ENCODE measurements at regions not wholly inside any gene's neighbourhood (a gene's known extent, or its start where the extent isn't known, plus 50 kb on each side); places are given as distances from the start of the nearest gene placed in this dataset.
"Not testable (repeated sequence)": the region's sequence is repeated elsewhere in the genome, so short reads cannot be mapped to it uniquely, and the experiment has no call there.

DNA sequence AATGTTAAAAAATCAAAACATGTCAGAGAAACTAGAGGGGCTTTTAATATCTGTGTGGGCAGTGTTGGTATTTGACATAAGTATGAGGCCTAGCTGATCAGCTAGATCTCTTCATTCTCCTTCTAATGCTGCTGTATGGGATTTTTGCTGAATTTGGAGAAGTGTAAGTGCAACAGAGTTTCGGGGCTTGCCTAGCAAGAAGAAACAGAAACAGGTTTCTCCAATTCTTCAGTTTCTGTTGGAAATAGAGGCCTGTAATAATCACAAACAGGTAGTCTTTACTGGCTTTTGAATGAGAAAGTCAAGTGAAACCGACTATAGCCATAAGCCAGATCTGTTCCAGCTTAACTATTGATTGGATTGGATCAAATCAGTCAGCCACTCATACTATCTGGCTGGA lies 96.4 kb upstream of the PCLO start:
- Histone ChIP-seq H3K27ac (ENCODE audit: low read length) (no peak overlapping the region), H3K9me3 (ENCODE audit: insufficient read depth, low read length) (no peaks in the 10 kb centered on the region), H3K27me3 (ENCODE audit: low read depth, low read length) (no peaks in the 10 kb centered on the region), H3K9ac (ENCODE audit: low read length) (no peak overlapping the region), H4K20me1 (ENCODE audit: insufficient read depth, low read length) (no peaks in the 10 kb centered on the region), H3K36me3 (replicated peaks; ENCODE audit: low read depth, low read length) (no peaks in the 10 kb centered on the region), H3K79me2 (ENCODE audit: low read length) (no peaks in the 10 kb centered on the region), H3K4me3 (ENCODE audit: low read length) (no peak overlapping the region), H3K4me2 (ENCODE audit: low read length) (no peak overlapping the region), H2AFZ (ENCODE audit: low read depth, low read length) (no peak overlapping the region), H3K4me1 (ENCODE audit: low read length) (no peaks in the 10 kb centered on the region; the same call in 1 of the 2 replicates)
- TF ChIP-seq, protein P1, sequence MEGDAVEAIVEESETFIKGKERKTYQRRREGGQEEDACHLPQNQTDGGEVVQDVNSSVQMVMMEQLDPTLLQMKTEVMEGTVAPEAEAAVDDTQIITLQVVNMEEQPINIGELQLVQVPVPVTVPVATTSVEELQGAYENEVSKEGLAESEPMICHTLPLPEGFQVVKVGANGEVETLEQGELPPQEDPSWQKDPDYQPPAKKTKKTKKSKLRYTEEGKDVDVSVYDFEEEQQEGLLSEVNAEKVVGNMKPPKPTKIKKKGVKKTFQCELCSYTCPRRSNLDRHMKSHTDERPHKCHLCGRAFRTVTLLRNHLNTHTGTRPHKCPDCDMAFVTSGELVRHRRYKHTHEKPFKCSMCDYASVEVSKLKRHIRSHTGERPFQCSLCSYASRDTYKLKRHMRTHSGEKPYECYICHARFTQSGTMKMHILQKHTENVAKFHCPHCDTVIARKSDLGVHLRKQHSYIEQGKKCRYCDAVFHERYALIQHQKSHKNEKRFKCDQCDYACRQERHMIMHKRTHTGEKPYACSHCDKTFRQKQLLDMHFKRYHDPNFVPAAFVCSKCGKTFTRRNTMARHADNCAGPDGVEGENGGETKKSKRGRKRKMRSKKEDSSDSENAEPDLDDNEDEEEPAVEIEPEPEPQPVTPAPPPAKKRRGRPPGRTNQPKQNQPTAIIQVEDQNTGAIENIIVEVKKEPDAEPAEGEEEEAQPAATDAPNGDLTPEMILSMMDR (IDR thresholded peaks at IDR 0.05; ENCODE audit: low read depth, low read length) = no peak
- TF ChIP-seq EZH2phosphoT487 (IDR thresholded peaks at IDR 0.05; ENCODE audit: low read depth) = no peak

DNA sequence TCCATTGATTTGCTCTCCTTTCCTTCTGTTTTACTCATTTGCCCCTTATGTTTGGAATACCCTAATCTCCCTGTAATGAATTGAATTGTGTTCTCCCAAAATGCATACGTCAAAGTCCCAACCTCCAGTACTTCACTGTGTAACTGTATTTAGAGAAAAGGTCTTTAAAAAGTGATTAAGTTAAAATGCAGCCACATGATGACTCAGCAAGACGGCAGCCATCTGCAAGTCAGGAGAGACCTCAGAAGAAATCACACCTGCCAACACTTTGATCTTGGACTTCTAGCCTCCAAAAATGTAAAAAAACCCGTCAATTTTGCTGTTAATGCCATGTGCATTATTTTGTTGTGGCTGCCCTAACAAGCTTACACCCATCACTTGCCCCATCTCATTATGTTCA lies 85.3 kb upstream of the PCLO start:
- H3K27me3 ChIP-seq (ENCODE audit: low read depth, low read length) = no peaks in the 10 kb centered on the region
- H2AFZ ChIP-seq (ENCODE audit: low read depth, low read length) = no peak overlapping the region
- no peaks in the 10 kb centered on the region for H3K36me3 ChIP-seq (replicated peaks; ENCODE audit: low read depth, low read length)
- H3K4me3 ChIP-seq (ENCODE audit: low read length) = no peak overlapping the region
- H3K4me2 ChIP-seq (ENCODE audit: low read length) = no peak overlapping the region
- H3K9me3 ChIP-seq (ENCODE audit: insufficient read depth, low read length) = no peaks in the 10 kb centered on the region
- H3K27ac ChIP-seq (ENCODE audit: low read length) = no peak overlapping the region
- H4K20me1 ChIP-seq (ENCODE audit: insufficient read depth, low read length) = no peaks in the 10 kb centered on the region
- H3K79me2 ChIP-seq (ENCODE audit: low read length) = no peaks in the 10 kb centered on the region
- no peaks in the 10 kb centered on the region for H3K4me1 ChIP-seq (ENCODE audit: low read length)
- H3K9ac ChIP-seq (ENCODE audit: low read length) = no peak overlapping the region
- no peak for TF ChIP-seq EZH2phosphoT487 (IDR thresholded peaks at IDR 0.05; ENCODE audit: low read depth)
- TF ChIP-seq, protein P1 (IDR thresholded peaks at IDR 0.05; ENCODE audit: low read depth, low read length) = no peak

- not testable (repeated sequence) for H3K36me3 ChIP-seq (replicated peaks; ENCODE audit: low read depth, low read length); H3K27me3 ChIP-seq (ENCODE audit: low read depth, low read length); H3K27ac ChIP-seq (ENCODE audit: low read length); H4K20me1 ChIP-seq (ENCODE audit: insufficient read depth, low read length); H3K4me3 ChIP-seq (ENCODE audit: low read length); H2AFZ ChIP-seq (ENCODE audit: low read depth, low read length); H3K79me2 ChIP-seq (ENCODE audit: low read length); H3K9me3 ChIP-seq (ENCODE audit: insufficient read depth, low read length); H3K4me1 ChIP-seq (ENCODE audit: low read length); H3K4me2 ChIP-seq (ENCODE audit: low read length); H3K9ac ChIP-seq (ENCODE audit: low read length)
Observed at GRCh38 chr7:83219231-83219630, 56.5 kb upstream of the PCLO start.

- Histone ChIP-seq H3K27me3 (ENCODE audit: low read depth, low read length) (no peaks in the 10 kb centered on the region), H3K9me3 (ENCODE audit: insufficient read depth, low read length) (no peaks in the 10 kb centered on the region), H3K27ac (ENCODE audit: low read length) (no peak overlapping the region), H3K9ac (ENCODE audit: low read length) (no peak overlapping the region), H2AFZ (ENCODE audit: low read depth, low read length) (no peak overlapping the region), H3K4me3 (ENCODE audit: low read length) (no peak overlapping the region), H4K20me1 (ENCODE audit: insufficient read depth, low read length) (no peaks in the 10 kb centered on the region), H3K79me2 (ENCODE audit: low read length) (no peaks in the 10 kb centered on the region), H3K4me2 (ENCODE audit: low read length) (no peak overlapping the region), H3K4me1 (ENCODE audit: low read length) (no peaks in the 10 kb centered on the region), H3K36me3 (replicated peaks; ENCODE audit: low read depth, low read length) (no peaks in the 10 kb centered on the region)
- TF ChIP-seq, protein P1 (IDR thresholded peaks at IDR 0.05; ENCODE audit: low read depth, low read length) = no peak
- TF ChIP-seq EZH2phosphoT487 (IDR thresholded peaks at IDR 0.05; ENCODE audit: low read depth) = no peak
Observed at GRCh38 chr7:83212883-83213282, 50.2 kb upstream of the PCLO start.
